HG03095 (cell line): ENCODE measurements at regions not wholly inside any gene's neighbourhood (a gene's known extent, or its start where the extent isn't known, plus 50 kb on each side); places are given as distances from the start of the nearest gene placed in this dataset.
"Not testable (repeated sequence)": the region's sequence is repeated elsewhere in the genome, so short reads cannot be mapped to it uniquely, and the experiment has no call there.

Source experiments
- ATAC-seq: cut with Tn5 transposase; IDR thresholded peaks from one replicate; pipeline ENCODE4 v1.9.1; 2021; ENCODE audit warnings: moderate library complexity; ENCODE audit not compliant: unreplicated experiment

DNA sequence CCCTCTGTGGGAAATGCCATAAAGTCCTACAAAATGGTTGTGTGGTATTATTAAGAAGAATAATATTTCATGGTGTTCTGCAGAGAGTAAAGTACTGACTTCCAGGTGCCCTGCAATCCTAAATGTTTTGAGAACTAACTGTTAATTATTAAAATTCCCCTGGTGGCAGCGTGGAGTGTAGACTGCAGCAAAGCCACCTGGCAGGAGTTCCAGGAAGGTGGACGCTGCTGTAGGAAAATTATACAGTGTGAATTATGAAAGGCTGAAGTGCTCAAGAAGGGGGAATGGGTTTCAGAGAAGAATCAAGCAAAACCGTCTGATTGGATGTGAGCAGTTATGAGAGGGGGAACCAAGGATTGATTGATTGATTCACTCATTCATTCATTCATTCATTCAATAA is 572.4 kb upstream of the PPP2R3A start:
- ATAC-seq = no peak

DNA sequence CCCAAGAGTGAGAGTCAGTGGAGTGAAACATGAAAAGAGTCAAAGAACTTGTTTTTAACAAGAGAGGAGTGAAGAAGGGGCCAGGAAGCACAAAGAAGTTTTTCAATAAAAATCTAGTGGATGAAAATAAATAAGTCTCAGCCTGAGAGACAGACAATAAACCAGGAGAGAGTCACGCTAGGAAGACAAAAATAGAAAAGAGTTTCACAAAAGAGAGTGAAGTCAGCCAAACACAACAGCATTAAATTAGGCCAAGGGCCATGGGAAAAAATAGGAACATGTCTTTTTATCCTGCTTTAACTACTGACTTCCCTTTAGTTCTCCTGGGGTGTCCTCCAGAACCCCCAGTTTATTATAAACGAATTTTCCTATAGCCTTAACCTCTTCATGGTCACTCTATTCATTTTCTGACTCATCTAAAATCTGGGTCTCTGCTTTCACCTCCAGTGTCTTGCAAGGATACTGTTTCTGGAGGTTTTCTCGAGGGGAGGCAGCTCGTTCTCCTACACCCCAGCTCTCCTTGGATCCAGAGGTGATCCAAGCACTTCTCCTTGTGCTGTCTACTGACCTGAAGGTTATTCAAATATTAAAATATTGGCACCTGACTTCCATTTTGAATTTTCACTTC is 571.5 kb upstream of the PPP2R3A start:
- ATAC-seq = no peak

DNA sequence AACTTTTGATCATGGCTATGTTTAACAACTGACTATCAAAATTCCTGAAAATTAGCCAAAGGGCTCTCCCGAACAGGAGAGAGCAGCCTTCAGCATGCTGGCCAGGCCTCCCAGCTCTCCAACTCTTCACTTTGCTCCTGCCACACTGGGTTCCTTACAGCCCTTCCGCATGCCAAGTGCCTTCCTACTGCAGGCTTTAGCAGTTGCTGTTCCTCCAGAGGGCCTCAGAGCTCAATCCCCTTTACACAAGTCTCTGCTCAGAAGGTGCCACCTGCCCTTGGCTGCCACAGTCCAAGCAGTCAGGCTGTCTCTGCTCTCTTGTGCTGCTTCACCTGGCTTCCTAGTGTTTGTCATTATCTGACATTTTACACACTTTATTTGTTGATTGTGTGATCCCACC is 553.1 kb upstream of the PPP2R3A start:
- no peak for ATAC-seq

DNA sequence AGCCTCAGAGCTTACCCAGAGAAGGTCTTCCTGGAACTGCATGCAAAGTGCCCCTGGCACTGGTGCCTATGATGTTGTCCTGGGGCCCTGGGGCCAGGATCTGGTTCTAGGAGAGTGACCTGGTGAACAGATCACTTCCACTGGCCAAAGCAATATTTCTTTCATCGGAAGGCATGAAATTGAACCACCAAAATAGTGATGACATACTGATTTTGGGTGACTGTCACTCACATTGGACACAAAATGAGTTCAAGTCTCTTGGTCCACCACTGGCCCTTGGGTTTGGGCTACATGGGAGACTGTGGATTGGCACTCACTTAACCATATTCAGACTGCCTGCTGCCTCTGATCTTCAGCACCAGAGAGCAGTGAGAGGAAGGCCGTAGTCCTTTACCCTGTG is 549.3 kb upstream of the PPP2R3A start:
- ATAC-seq = no peak

DNA sequence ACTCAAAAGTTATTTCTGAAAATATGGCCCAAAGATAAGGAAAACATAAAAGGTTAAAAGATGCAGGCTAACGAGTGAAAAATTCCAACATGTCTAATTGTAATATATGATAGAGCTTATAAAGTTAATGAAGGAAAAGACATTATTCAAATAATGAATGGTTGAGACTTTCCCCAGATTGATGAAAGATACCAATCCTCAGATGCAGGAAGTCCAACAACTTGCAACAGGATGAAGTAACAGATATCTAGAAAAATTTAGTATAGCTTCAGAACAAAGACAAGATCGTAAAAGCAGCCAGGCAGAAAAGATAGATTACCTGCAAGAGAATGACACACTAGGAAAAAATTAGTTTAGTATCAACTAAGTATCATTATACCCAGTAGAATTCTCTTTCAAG is 546.4 kb upstream of the PPP2R3A start:
- no peak for ATAC-seq

DNA sequence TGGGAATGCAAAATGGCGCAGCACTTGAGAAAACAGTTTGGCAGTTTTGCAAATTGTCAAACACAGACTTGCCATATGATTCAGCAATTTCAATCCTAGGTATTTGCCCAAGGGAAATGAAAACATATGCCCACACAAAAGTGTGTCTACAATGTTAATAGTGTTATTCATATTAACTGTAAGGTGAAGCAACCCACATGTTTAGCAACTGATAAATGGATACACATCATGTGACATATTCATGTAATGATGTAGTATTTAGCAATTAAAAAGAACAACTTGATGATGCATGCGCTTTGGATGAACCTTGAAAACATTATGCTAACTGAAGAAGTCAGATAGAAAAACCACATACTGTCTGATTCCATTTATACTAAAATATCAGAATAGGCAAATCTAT is 539.0 kb upstream of the PPP2R3A start:
- ATAC-seq = no peak

DNA sequence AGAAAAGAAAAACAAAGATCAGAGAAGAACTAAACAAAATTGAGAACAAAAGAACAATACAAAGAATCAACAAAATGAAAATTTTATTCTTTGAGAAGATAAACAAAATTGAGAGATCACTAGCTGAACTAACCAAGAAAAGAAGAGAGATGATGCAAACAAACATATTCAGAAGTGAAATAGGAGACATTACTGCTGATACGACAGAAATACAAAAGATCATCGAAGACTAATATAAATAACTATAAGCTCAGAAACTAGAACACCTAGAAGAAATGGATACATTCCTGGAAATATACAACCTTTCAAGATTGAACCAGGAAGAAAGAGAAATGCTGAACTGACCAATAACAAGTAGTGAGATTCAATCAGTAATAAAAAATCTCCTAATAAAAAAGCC is 533.1 kb upstream of the PPP2R3A start:
- no peak for ATAC-seq

DNA sequence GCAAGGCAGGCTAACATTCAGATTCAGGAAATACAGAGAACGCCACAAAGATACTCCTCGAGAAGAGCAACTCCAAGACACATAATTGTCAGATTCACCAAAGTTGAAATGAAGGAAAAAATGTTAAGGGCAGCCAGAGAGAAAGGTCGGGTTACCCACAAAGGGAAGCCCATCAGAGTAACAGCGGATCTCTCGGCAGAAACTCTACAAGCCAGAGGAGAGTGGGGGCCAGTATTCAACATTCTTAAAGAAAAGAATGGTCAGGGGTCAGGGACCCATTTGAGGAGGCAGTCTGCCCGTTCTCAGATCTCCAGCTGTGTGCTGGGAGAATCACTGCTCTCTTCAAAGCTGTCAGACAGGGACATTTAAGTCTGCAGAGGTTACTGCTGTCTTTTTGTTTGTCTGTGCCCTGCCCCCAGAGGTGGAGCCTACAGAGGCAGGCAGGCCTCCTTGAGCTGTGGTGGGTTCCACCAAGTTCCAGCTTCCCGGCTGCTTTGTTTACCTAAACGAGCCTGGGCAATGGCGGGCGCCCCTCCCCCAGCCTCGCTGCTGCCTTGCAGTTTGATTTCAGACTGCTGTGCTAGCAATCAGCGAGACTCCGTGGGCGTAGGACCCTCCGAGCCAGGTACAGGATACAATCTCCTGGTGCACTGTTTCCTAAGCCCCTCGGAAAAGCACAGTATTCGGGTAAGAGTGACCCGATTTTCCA is 526.5 kb upstream of the PPP2R3A start:
- ATAC-seq = not testable (repeated sequence)

DNA sequence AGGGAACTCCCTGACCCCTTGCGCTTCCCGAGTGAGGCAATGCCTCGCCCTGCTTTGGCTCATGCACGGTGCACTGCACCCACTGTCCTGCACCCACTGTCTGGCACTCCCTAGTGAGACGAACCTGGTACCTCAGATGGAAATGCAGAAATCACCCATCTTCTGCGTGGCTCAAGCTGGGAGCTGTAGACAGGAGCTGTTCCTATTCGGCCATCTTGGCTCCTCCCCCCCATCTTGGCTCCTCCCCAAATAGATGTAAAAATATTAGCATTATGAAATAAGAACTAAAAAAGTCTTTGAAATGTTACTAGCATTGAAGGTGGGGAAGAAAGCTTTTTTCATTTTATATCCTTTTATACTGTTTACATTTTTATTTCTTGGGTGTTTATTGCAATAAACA is 525.9 kb upstream of the PPP2R3A start:
- not testable (repeated sequence) for ATAC-seq

DNA sequence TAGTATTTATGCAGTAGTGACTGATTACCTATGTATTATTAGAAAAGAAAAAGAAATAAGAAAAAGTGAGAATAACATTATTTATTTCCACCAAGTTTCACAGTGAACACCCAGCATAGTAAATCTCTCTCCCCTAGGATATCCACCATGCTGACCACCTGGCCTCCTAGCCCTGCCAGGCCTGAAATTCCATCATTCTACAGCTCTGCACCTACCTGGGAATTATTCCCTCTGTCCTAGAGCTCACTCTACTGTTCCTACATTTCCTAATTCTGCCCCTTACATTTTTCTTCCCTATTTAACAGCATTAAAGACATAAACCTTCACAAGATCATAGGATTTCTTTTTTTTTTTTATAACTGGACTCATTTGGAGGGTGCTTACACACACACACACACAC is 525.3 kb upstream of the PPP2R3A start:
- ATAC-seq = no peak

DNA sequence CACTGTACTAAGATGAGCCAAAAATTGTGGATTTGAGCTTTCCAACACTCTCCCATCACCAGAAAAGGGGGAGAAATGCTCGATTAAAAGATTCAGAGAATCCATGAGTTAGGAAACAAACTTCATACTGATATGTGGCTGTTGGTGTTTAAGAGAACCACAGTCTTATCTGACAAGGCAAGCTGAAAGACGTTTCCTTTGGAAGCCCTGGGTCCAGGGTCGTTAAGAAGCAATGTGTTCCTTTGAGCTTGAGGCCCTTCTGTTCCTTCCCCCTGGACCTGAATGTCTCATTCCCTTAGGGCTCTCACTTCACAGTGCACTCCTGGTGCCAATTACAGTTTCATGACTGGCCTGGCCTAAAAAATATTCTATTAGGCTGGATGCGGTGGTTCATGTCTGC is 524.8 kb upstream of the PPP2R3A start:
- ATAC-seq = no peak

DNA sequence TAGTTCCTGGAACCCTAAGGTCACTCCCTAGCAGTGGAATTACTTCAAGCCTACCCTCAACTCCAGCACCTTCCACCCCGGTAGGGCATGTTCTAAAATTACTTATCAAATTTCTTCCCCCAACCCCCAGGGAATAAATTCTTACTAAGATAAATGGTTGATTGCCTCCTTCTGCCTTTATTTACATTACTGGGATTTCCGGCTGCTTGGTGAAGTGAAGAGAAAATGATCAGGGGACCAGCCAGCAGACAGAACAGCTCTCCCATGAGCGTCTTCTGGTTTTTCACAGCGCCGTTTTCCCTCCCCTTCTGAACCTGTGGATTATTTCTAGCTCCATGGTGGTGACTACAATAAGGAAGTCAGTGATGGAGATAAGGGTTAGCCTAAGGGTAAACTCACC is 521.5 kb upstream of the PPP2R3A start:
- no peak for ATAC-seq

DNA sequence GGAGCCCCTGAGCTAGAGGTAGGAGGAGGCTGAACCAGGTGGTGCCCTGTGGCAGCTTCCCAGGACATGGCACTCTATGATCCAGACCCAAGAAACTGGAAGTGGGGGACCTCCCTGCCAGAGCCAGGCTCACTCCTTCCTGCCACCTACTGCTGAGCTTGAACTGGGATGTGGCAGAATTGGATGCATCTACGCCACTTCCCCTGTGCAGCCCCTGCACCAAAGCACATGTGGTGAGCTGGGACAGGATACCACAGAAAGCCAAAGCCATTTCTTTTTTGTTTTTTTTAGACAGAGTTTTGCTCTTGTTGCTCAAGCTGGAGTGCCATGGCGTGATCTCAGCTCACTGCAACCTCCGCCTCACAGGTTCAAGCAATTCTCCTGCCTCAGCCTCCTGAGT is 518.0 kb upstream of the PPP2R3A start:
- no peak for ATAC-seq

DNA sequence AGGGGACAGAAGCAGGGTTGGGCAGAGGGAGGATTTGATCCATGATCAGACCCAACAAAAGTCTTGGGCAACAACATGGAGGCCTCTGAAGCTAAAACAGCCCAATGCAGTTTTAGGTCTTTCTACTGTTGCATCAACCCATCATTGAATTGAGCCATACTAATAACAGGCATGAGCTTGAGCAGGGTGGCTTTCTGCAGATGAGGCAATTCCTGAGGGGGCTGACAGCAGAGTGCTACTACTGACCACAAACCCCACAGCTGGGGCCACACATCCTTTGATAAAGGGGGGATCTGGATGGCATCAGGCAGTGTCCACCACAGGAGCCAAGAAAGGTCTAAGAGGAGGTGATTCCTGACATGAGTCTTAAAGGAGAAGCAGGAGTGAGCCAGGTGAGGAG is 517.0 kb upstream of the PPP2R3A start:
- ATAC-seq = no peak

DNA sequence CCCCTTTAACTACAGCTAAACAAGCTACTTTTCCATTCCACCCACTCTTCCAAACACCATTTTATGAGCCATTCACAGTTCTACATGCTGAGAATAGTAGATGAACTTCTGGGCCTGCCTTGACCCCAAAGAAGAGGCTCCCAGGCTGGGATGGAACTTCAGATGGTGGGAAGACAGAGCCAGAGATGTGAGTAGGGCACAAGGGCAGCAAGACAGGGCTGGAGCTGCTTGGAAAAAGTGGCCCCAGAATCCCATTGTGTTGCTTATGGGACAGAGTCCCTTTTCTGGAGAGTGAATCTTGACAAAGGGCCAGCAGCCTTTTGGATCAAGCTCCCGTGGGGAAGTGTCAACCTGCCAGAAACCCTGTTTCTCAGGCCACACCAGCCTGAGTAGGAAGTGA is 516.5 kb upstream of the PPP2R3A start:
- ATAC-seq = no peak

DNA sequence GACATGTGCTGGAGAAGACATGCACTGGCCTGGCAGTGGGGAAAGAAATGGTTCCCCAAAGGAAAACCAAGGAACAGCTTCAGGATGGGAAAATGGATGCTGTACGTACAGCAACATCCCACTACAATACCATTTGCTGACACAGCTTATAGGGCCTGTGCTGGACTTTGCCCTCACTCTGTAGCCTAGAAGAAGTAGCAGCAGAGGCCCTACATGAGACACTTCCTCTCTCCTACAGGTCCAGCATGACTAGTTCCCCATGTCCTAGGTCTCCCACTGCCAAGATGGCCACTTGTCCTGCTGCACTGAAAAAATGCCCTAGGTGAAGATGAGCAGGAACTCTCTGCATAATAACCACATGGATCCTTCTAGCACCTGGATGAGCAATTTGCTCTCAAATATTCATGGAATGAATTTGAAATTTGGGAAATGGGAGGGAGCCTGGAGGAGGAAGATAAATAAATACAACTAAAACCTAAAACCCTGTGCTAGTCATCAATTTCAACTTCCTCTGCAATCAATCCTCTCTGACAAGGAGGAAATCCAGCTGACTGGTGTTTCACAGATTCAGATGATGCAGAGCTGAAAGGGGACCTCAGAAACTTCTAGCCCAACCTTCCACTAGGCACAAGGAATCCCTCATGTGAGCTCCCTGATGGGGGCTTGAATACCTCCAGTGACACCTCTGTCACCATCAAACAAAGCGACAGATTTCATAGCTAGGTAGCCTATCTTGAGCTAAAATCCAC is 514.3 kb upstream of the PPP2R3A start:
- ATAC-seq = no peak

DNA sequence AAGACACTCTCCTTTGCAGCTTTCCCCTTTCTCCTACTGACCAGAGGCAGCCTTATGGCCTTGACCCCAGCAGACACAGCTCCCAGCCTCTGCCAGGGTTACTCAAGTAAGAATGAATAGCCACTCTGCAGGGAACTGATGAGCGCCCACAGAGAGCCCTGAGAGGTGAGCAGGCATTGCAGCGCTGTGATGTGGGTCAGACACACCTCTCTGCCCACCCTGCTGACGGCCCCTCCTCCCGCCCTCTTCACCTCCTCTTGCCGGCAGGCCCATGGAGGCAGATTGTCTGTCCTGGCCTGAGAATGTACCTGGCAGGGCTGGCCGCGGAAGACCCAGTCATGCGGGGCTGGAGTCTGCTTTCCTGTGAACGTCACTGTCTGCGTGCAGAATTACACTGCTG is 512.6 kb upstream of the PPP2R3A start:
- no peak for ATAC-seq

DNA sequence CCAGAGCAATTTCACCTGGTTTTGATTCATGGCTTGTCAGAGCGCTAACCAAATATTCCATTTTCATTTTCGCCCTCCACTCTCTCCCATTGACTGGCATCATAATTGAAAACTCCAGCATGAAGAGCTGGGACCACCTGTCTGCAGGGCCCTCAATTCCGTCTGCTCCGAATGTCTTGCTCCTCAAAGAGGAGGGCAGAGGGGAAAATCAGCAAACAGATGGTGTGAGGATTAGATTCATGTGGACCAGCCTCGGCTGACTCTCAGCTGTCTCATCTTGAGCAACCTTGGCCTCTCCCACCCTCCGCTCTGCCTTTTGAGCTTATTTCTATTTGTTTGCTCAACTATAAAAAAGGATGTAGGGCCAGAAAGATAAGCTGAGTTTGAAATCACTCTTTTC is 512.2 kb upstream of the PPP2R3A start:
- ATAC-seq = no peak

DNA sequence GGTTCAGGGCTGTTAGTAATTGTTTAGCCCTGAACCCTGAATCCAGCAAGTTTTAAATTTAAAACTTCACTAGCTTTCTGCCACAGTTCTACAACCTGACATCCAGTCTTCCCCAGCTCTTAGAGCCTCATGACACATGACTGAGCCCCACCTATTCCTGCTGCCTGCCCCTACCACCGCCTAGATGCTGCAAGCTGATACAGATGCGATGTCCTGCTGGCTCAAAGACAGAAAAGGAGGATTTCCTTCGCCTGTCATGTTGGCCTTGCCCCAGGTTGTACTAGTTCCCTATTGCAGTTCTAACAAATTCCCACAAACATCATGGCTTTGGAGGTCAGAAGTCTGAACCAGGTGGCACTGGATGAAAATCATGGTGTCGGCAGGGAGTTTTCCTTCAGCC is 510.6 kb upstream of the PPP2R3A start:
- ATAC-seq = no peak

DNA sequence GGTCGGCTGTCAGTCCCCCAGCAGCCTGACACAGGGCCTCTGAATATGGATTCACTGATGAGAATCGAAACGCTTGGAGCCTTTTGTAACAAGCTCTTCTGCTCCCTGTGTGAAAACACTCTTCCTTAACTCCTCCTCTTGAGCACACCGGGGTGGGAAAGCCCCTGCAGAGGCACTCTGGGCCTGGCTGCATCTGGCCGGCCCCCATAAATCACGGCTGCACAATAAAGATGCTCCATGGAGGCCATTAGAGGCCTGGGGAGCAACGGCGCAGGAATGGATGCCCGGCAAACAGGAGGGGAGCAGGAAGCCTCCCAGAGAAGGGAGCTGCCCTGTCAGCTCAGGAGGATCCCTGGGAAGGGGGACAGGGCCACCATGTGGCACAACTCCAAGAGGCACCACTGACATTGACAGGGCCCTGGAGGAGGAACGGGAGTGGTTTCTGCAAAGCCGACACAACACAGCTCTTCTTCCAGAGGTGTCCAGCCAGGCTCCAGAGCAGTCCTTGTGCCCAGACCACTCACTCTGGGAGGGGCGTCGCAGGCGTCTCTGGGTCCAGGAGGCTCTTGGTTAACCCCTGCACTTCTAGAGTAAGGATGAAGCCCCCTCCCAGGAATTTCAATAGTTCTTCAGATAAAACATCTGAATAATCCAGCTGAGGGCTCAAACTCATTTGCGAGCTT is 509.3 kb upstream of the PPP2R3A start:
- ATAC-seq = no peak

DNA sequence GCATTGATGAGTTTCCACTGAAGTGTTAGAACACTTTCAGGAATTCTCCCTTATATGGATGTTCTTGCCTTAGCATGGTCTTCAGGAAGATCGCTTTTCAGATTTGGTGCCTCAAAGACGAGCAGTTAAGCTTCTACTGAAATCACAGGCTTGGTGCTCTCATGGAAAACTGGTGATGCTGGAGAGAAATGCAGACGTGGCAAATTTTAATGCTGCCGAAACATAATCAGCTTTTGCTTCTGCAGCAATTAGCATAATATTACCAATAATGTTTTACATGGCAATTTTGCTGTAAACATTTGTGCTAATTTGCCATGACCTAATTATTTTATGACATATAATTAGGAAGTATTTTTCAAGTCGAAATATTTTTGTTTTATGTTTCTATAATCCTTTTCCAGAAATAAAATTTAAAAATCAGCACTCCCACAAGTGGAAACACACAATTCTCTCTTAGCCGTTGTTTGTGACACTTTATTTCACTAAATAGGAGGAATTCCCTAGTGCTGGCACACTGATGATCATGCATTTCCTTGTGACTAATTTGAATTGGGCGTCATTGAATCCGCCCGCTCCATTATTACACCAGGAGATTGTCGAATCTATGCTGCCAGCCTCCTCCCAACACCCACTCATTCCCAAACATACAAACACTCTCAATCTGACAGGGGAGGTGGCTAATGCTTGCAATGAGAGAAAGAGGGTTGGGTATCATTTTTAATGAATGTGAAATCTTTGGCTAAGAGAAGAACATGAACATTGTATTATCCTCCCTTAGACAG is 506.8 kb upstream of the PPP2R3A start:
- ATAC-seq = no peak
